NCI-H2029 (cell line): ENCODE measurements at regions not wholly inside any gene's neighbourhood (a gene's known extent, or its start where the extent isn't known, plus 50 kb on each side); places are given as distances from the start of the nearest gene placed in this dataset.
"Not testable (repeated sequence)": the region's sequence is repeated elsewhere in the genome, so short reads cannot be mapped to it uniquely, and the experiment has no call there.

ENCODE experiments used
- DNase-seq: peaks from one replicate; lab custom pipeline; 2025; lab: John Stamatoyannopoulos, UW

- DNase-seq: no peak
These were observed 91.9 kb downstream of the FCRL5 start for GRCh38 chr1:157460381-157460780.

GRCh38 chr1:157457279-157457678 lies 95.0 kb downstream of the FCRL5 start:
- DNase-seq: no peak

GRCh38 chr1:157455318-157455717 lies 97.0 kb downstream of the FCRL5 start:
- DNase-seq: no peak

GRCh38 chr1:157450106-157450505 lies 102.2 kb downstream of the FCRL5 start:
- DNase-seq: no peak

GRCh38 chr1:157448636-157449035 lies 103.7 kb downstream of the FCRL5 start:
- no peak for DNase-seq

- DNase-seq: not testable (repeated sequence)
These were observed 106.0 kb downstream of the FCRL5 start for GRCh38 chr1:157446356-157446755.

GRCh38 chr1:157445616-157446140 lies 106.6 kb downstream of the FCRL5 start:
- DNase-seq: not testable (repeated sequence)

GRCh38 chr1:157442065-157442464 lies 110.2 kb downstream of the FCRL5 start:
- no peak for DNase-seq

- no peak for DNase-seq
These were observed 112.9 kb downstream of the FCRL5 start for GRCh38 chr1:157439302-157439954.

- DNase-seq: peak; percentile 4
These were observed 113.7 kb downstream of the FCRL5 start for GRCh38 chr1:157438613-157439012.

GRCh38 chr1:157438146-157438545 lies 114.2 kb downstream of the FCRL5 start:
- no peak for DNase-seq

GRCh38 chr1:157437296-157437695 lies 115.0 kb downstream of the FCRL5 start:
- no peak for DNase-seq

- no peak for DNase-seq
These were observed 120.6 kb downstream of the FCRL5 start for GRCh38 chr1:157431751-157432150.

GRCh38 chr1:157429601-157430240 lies 122.6 kb downstream of the FCRL5 start:
- DNase-seq: no peak

- DNase-seq: not testable (repeated sequence)
These were observed 128.6 kb downstream of the FCRL5 start for GRCh38 chr1:157423764-157424163.

- DNase-seq: no peak
These were observed 132.3 kb downstream of the FCRL5 start for GRCh38 chr1:157419845-157420542.

GRCh38 chr1:157418659-157419058 lies 133.7 kb downstream of the FCRL5 start:
- no peak for DNase-seq

GRCh38 chr1:157418231-157418630 lies 134.1 kb downstream of the FCRL5 start:
- DNase-seq: no peak

- DNase-seq: no peak
These were observed 136.7 kb downstream of the FCRL5 start for GRCh38 chr1:157415661-157416060.

GRCh38 chr1:157412308-157412707 lies 140.0 kb downstream of the FCRL5 start:
- DNase-seq: no peak

- DNase-seq: no peak
These were observed 140.5 kb downstream of the FCRL5 start for GRCh38 chr1:157411769-157412168.

GRCh38 chr1:157411064-157411463 lies 141.3 kb downstream of the FCRL5 start:
- no peak for DNase-seq

- DNase-seq: no peak
These were observed 141.9 kb downstream of the FCRL5 start for GRCh38 chr1:157410457-157410856.
